ENCODE measurements at regions not wholly inside any gene's neighbourhood (a gene's known extent, or its start where the extent isn't known, plus 50 kb on each side); places are given as distances from the start of the nearest gene placed in this dataset.

DNA sequence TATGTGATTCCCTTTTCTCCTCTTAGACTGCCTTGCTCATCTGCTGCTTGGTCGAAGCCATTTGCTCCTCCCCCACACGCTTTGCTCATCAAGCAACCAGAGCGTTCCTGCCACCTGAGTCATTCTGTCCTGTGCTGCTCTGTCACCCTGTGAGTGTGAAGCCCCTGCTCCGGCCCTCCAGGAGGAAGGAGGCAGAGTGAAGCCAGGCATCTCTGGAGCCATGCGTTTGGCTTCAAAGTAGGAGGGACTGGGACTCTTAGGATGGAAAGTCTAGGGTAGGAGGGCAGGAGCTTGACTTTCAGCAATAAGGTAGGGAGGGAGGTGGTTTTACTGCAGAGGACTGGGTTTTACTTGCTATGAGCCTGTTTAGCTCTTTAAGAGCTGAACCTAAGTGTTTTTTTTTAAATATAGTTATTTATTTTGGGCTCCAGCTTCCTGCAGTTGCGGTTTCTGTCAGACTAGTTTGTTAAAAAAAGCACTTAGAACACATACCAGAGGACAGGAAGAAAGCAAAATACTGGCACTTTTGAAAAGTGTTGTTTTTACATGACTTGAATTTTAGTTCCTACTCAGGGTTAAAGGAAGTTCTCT lies 63.6 kb downstream of the SPINK2 start:
- peak; percentile 62 for DNase-seq (ENCODE audit: low read depth)

- DNase-seq (ENCODE audit: low read depth) = no peak
Observed at GRCh38 chr4:56757261-56757746, 64.2 kb downstream of the SPINK2 start.

DNA sequence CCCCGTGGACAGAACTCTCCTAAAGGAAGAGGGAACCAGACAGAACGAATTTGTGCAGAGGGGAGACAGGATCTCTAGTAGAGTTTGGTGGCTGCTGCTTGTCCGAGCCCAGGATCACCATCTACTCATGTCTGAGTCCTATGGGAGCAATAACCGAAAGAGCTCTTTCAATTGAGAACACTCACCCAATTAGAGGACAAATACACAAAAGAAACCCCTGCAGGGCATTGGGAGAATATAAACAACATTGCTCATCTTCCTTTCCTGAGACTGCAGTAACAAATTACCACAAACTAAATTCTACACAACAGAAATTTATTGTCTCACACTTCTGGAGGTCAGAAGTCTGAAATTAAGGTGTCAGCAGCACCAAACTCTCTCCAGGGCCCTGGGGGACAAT lies 65.6 kb downstream of the SPINK2 start:
- no peak for DNase-seq (ENCODE audit: low read depth)

GRCh38 chr4:56752985-56753384 lies 68.5 kb downstream of the SPINK2 start:
- no peak for DNase-seq (ENCODE audit: low read depth)

- DNase-seq (ENCODE audit: low read depth) = no peak
Observed at GRCh38 chr4:56750231-56750630, 69.1 kb upstream of the HOPX start.

DNA sequence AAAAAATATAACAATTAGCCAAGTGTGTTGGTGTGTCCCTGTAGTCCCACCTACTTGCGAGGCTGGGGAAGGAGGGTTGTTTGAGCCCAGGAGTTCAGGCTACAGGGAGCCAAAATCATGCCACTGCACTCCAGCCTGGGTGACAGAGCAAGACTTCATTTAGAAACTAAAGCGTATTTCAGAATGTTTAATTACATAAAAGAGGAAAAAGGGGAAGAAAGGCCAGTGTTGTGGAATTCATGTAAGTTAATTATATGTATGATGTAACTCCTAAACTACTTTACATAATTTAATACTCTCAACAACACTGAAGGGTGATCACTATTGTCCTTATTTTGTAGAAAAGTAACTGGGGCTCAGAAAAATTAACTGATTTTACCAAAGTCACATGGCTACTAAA lies 67.2 kb upstream of the HOPX start:
- DNase-seq (ENCODE audit: low read depth) = no peak

DNA sequence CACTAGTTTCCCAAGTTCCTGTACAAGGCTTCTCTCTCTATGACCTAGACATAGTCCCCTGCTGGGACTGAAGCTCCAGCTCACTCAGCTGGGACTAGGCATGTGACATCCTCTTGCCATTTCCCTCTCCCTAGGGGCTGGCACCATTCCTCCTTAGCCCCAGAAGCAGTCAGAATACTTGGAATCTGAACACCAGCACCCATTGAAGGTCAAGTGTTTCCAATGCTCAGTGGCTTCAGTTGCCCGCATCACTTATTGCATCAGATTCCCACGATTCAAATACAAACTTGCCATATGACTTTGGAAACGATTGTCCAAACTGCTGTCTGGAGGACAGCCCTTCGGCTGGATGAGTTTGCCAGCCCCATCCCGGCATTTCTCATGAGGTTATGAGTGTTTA lies 65.5 kb upstream of the HOPX start:
- DNase-seq (ENCODE audit: low read depth) = no peak

GRCh38 chr4:56745042-56745441 lies 63.9 kb upstream of the HOPX start:
- no peak for DNase-seq (ENCODE audit: low read depth)

DNA sequence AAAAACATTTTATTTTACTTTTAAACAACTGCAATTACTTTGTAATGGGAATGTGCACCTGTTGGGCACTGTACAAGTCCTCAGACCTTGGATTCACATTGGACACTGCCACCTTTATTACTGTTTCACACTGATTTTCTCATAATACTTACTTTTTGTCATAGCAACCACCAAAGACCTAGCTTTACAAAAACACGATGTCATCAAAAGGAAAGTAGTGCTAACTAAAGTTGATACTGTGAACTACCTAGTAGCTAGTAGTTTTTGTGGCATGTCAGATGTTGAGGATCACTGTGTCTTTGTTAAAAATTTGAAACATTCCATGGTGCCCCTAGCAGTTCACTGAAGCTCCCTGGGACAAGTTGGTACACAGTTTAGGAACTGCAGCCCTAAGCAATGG lies 62.9 kb upstream of the HOPX start:
- no peak for DNase-seq (ENCODE audit: low read depth)

- DNase-seq (ENCODE audit: low read depth) = no peak
Observed at GRCh38 chr4:56743550-56743949, 62.5 kb upstream of the HOPX start.

- DNase-seq (ENCODE audit: low read depth) = no peak
Observed at GRCh38 chr4:56742080-56742871, 61.2 kb upstream of the HOPX start.

GRCh38 chr4:56741595-56741994 lies 60.5 kb upstream of the HOPX start:
- DNase-seq (ENCODE audit: low read depth) = no peak

GRCh38 chr4:56739066-56739777 lies 58.1 kb upstream of the HOPX start:
- no peak for DNase-seq (ENCODE audit: low read depth)

- DNase-seq (ENCODE audit: low read depth) = no peak
Observed at GRCh38 chr4:56737666-56738065, 56.6 kb upstream of the HOPX start.

DNA sequence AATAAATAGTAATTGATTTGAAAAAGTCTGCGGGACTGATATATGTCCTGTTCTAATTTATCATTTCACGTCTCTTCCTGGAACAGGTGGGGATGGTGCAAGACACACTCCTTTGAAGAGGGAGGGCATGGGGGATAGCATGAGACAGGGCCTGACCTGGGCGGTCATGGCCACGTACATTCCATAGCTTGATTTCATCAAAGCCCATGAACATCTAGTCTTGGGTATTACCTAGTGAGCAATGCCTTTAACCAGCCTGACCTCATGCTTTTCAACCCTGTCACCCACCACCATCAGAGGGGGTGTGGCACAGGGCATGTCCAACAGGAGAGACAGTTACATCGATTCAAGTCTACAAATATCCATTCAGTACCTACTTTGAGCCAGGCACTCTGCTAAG lies 52.3 kb upstream of the HOPX start:
- no peak for DNase-seq (ENCODE audit: low read depth)

GRCh38 chr4:56732301-56732700 lies 51.2 kb upstream of the HOPX start:
- DNase-seq (ENCODE audit: low read depth) = no peak

DNA sequence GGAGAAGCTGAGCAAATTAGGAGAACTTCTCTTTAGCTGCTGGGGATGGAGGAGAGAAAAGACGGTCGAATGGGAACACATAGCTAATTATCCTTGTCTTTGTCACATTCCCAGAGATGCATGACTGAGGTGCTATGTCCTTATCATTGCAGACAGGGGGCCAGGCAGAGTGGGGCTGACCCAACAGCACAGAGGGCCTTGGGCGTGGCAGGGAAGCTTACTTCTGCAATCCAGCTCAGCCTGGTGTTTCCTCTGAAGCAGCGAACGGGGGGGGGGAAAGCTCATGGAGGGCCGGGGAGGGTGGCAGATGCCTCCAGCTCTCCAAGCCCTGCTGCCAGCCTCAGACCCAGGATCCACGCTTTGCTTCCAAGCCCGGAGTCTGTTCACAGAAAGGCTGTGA lies 50.8 kb upstream of the HOPX start:
- DNase-seq (ENCODE audit: low read depth) = no peak
